ELR (cell line): ENCODE measurements at regions not wholly inside any gene's neighbourhood (a gene's known extent, or its start where the extent isn't known, plus 50 kb on each side); places are given as distances from the start of the nearest gene placed in this dataset.

ENCODE experiments used
- DNase-seq: peaks from one replicate; pipeline ENCODE4 v3.0.0-alpha.2; 2015; ENCODE audit warnings: low read depth

DNA sequence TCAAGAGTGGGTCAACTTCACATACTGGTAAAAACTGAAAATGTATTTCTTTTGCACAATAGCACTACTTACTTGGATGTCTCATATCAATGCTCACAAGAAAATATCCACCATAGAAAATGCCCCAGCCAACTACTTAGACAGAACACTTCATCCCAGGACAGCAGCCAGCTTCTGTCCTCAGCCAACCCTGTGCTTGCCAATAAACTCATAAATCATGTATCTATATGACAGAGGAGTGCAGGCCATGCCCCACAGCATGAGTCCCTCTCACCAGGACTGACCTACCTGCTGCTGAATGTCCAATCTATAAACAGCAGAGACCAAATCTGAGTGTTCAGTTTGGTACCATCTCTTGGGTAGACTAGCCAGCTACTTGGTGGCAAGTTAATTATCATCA is 179.3 kb downstream of the OMA1 start:
- no peak for DNase-seq

DNA sequence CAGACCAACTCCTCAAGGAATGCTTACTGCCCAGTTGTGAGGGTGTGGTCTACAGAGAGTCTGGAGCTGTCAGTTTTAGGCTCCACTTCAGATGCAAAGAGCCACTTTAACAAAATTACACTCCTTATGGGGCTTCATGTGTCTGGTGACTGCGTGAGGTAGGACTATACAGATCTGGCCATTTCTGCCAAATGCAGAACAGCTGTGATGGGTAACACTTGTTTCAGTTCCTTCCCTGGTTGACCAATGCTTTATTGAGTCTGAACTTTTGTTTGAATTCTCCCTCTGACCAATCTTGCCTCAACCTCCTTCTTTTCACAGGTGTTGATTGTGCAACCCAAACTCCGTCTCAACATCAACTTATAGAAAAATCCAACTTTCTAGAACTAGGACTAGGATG is 181.2 kb downstream of the OMA1 start:
- DNase-seq = no peak

DNA sequence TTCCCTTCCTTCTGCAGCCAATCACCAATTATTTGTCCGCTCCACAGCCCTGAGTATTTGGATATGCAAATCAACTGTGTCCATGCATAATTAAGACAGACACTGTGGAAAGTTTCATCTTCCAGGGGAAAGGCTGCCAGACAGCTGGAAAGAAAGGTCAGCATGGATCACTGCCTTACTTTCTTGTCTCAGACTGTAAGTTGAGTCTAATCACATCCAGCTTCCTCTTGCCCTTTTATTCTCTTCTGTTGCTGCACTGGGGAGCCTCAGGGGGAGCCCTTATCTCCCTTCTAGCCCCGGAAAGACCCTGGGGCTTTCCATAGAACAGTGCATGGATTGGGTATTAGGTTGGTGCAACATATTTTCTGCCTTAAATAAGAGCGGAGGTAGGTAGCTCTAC is 182.9 kb downstream of the OMA1 start:
- DNase-seq = no peak

DNA sequence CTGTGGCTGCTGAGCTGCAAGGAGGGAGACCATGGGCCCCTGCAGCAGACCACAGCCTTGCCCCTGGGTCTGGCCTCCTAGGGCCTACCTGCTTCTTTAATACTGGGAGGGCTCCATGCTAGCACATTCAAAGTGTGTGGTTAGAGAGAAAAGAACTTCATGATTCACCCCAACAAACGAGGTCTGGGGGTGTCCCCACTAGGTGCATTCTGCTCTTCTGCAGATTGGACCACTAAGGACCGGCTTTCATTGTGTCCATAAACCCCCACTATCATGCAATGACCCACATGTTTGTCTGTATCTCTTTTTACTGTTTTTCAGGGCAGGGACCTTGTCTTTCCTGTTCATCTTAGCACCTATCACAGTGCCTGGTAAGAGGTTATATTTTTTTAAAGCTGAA is 185.4 kb downstream of the OMA1 start:
- no peak for DNase-seq

DNA sequence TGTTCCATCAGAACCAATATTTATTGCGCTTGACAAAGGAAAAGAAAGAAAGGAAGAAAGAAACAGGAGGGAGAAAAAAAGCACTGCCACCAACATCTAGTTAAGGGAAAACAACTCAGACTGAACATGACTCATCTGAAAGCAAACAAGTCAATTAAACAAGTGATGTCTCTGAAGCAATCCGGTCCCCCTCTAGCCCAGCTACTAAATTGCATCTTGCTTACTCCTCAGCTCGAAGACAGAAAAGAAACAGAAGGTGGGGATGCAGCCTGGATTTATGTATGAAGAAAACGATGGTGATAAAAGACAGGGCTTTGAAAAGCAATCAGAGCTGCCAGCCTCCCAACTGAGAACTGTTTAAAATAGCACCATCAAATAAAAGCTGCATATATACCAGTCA is 188.2 kb downstream of the OMA1 start:
- DNase-seq = peak; percentile 47

DNA sequence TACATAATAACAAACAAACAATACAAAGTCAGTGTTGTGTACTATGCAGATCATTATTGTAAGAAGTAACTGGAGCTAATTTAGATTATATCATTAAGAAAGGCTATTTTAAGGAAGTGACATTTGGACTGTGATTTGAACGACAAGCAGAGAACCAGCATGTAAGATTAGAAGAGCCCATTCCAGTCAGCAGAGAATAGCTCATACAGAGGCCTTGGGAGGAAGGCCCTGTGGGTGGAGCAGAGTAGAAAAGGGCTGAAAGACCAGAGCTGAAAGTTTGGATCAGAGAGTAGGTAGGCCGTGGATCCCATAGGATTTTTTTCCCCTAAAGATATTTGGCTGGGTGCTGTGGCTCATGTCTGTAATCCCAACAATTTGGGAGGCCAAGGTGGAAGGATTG is 190.1 kb downstream of the OMA1 start:
- no peak for DNase-seq

DNA sequence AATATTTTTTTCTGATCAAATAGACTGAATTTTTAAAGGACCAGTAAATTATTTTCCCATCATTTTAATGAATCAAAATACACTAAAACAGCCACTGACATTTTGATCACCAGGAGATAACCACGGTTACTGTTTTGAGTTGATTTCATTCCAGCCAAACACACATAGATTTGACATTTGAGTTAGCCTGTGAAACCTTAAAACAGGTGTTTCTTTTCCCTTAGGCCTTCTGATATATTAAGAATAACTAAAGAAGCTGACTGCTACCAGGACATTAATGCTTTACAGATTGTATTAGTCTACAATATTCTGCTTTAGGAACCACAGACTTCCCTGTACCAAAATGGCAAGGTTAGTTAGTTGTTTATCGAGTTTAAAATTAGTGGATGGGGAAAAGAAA is 193.4 kb downstream of the OMA1 start:
- DNase-seq = no peak

DNA sequence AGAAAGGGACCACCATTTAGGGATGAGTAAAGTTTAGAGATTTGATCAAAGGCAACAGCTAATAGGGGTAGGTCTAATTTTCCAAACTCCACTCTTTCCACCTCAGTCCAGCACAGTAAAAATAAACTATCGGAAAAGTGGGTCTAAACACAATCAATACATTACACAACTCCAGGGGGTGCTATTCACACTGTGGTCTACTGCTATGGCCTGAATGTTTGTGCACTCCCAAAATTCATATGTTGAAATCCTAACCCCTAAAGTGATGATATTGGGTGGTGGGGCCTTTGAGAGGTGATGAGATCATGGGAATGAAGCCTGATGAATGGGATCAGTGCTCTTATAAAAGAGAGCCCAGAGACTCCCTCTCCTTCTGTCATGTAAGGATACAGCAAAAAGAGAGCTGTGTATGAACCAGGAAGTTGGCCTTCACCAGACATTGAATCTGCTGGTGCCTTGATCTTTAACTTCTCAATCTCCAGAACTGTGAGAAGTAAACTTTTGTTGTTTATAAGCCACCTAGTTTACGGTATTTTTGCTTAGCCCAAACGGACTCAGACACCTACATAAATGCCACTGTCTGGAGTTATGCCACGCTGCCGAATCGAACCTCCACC is 193.9 kb downstream of the OMA1 start:
- no peak for DNase-seq

DNA sequence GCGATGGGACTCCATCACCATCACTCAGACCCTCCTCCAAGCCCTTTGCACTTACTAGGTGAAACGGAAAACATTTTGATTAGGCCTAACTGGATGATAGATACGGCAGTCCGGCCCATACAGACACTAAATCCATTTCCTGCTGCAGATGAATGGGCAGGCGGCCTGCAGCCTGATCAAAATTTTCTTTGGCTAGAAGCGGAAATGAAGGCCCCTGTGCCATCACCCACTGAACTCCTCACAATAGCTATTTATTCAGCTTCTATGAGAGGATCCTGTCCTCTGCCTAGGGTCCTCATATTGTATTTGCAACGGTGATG is 200.5 kb downstream of the OMA1 start:
- DNase-seq = no peak

DNA sequence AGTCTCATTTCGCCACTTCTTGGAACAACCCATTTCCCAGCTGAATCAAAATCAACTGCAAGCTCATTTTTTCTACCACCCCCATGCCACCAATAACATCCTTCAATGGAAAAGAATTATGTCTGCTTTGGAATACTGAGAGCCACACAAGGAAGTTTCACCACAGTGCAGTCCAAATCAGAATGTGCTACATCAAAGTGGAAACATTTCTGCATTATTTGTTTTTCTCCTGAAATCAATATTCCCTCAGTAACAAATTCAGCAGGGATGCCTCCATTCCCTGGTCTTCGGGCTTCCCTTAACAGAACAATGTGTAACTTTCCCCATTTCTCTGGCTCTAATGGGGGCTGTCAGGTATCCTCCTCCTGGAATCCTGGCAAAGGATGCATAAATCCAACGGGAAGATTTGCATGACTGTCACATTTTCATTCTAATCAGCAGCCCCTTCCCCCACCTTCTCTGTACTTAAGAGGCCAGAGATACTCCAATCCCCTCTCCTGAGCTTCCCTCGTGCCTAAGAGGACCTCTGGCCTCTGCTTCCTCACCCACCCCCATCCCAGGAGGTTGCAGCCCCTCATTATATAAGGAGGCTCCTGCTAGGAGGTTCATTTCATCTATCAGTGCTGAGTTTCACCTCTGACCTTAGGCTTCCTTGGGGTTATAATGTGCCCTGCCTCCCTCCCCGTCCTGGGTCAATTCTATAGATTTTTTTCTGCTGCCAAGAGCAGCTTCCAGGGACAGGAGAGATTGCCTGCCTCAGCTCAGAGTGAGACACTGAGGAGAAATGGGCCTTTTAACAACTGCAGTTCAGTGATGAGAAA is 201.1 kb downstream of the OMA1 start:
- DNase-seq = no peak

DNA sequence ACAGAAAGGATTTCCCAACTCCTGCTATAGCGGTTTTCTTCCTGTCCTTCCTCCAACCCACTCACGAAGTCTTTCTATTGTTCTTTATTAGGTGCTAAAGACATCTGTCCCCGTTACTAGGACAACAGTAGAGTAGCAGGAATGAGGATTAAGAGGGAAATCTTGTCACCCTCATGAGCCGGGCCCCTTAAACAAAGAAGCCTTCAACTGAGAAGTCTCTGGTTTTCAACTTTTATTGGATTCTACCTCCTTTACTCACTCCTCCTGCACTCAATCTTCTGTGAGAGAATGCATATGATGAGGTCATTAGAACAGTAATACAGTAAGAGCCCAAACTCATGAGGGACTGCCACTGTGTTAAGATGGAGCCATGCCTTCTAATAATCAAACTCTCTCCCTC is 206.3 kb downstream of the OMA1 start:
- DNase-seq = no peak

DNA sequence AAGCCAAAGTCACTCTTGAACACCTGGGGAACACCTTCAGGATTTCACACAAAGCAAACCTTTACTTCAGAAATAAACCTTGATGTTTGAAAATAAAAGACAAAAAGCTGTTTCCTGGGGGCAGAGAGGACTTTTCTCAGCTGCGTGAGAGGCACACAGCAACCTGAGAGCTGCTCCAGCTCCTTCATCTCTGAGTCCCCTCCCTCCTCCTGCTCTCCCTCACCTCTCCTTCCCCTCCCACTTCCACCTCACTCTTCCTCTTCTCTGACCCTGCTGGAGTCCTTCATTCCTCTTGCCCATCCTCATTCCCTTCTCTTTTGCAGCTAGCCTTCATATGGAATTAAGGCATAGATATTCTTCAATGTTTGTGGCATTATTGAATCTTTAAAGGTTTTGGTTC is 208.4 kb downstream of the OMA1 start:
- no peak for DNase-seq

DNA sequence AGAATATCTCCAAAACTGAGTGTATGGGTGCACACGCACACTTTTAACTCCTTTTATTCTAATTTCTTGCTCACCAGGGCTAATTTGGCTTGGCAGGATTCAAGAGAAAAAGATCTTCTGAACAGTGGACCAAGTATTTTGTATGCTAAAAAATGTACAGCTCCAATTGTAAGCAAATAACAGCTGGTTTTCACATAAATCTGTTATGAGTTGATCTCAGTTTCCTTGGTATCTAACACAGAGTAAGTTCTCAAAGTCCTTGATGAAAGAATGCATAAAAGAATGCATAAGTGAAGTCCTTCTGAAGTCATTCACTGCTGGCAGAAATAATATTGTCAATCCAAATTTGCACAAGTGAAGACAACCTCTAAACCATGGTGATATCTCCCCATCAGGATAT is 213.0 kb downstream of the OMA1 start:
- DNase-seq = no peak

DNA sequence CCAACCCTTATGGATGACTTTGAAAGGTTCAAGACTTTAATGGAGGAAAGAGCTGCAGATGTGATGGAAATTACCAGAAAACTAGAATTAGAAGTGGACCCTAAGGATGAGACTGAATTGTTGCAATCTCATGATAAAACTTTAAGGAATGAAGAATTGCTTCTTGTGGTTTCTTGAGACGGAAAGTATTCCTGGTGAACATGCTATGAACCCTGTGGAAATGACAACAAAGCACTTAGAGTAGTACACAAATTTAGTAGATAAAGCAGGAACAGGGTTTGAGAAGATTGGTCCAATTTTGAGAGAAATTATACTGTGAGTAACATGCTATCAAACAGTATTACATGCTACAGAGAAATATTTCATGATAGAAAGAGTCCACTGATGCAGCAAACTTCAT is 215.4 kb downstream of the OMA1 start:
- DNase-seq = no peak

DNA sequence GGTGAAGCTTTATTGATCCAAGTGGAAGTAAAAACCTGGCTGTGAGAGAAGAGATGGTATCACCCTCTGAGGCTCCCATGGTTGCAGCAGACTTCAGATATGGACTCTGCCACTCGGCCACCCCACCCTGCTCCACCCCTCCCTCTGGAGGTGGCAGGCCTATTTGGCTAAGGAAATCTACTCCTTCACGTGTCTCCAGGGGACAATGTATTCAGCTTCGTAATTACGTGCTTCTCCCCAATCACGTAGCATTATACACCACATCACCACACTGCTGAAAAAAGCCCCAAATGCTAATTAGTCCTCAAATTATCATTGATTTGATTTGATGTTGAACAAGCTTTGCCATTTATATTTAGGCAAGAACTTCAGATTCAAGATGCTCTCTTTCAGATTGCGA is 220.7 kb downstream of the OMA1 start:
- no peak for DNase-seq

DNA sequence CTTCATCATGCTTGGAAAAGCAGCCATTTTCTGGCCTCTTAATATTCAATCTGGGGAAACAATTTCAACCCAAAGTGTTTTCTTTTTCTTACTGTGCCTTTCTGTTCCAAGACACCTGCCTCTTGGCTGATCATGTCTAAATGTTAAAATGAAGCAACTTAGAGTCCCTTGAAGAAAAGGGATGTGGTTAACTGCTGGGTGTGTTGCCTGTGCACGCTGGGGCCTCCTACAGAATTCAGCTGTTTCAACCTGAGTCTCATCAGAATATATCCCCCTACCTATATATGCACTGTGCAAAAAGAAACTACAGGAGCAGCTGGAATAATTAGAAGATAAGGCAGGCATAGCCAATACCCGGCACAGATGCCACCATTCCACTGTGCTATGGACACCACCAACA is 222.0 kb downstream of the OMA1 start:
- DNase-seq = no peak

DNA sequence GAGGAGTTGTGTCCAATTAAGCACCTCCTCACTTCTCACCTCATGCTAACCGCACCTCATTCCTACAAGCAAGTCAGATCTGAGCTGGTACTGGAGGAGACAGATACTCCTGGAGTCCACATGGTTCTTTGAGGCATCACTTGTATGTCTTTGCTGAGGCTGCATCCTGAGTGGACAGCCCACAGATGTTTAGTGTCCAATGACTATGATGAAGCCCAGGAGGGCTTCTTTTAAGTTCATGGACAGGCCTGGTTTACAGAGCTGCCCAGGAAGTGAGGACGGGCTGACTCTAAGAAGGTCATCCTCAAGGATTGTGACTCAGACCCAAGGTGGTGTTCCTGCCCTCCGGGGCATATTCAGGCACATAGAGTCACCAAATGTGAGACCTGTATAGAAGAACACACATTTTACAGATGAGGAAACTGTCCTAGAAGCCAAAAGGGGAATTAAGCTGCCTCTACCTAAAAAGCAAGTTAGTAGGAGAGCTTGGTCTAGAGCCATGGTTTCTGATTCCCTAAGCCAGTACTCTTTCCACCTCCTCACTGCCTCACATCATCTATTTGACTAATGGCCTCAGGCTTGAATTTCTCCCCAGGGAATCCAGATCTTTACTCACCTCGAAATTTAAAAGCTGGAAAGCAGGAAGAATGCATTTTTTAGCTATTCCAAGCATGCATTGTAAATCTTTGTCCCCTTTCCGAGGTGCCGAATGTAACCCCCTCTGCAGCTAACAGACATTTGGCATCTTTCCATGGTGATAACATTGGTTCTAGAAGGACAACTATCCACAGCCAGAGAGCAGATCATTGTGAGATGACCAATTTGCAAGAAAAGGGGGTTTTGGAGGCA is 228.1 kb downstream of the OMA1 start:
- DNase-seq = peak; percentile 42

DNA sequence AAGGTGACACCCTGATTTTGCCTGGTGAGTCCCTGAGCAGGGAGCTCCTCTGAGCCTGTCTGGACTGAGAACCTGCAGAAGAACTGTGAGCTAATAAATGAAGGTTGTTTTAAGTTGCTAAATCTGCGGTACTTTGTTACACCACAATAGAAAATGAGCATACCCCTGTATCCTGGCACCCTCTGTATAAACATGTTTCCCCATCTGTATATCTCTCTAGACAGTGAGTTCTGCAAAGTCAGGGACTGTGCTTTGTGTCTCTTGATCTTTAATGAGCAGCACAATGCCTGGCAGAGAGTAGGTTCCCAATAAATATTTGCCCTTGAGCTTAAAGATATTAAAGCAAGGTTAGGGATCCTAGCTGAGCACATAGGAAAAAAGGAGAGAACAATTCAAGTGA is 228.8 kb downstream of the OMA1 start:
- no peak for DNase-seq

DNA sequence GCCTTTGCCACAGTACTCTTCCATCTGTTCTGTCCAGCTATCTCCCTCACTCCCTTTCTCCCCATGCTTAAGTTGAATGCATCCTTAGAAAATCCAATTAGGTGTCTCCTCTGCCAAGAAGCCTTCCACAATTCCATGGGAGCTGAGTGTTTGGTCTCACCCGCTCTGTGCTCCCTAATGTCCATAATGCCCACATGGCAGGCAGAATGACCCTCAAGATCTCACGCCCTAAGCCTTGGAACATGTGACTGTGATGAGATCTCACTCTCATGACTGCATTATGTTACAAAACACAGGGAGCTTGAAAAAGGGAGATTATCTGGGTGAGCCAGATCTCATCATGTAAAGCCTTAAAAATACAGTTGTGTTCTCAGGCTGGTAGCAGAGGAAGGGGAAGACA is 229.4 kb downstream of the OMA1 start:
- DNase-seq = no peak

DNA sequence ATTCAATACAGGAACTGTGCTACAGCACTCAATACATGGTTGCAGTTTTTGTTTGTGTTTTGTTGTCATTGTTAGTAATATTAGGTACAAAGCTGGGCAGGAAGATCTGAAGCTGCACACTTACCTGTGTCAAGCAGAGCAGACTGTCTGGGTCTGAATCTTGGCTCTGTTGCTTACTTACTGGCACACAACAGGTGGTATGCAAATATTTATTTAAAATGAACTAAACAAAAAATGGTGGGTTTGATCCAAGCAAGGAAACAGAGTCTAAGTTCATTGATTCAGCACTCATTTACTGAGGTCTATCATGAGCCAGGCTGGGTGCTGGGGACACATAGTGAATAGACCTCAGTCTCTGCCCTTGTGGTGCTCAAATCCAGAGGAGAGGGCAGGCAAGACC is 230.4 kb downstream of the OMA1 start:
- no peak for DNase-seq

DNA sequence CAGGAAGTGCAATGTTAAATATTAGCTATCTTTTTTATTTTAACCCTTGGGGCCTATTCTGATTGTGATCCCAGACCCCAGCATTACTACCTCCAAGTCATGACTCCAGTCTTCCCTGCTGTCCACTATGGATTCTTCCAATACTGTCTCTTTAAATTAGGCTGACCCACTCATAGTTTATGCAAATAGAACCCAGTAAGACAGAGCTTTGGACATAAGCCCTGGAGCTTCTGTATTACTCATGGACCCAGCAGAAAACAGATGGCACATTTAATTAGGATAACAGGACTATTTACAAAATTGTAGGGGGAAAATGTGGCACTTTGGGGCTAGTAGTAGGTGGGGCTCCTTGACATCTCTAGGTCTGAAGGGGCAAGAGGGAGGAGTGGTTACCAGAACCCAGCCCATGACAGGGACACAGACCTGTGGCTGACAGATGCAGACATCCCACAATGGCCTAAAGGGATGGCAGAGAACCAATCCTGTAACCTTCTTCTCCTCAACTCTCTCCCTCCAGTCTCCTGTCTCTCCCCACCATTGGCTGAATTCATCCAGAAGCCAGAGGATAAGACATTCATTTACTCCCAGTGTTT is 233.5 kb downstream of the OMA1 start:
- DNase-seq = no peak

DNA sequence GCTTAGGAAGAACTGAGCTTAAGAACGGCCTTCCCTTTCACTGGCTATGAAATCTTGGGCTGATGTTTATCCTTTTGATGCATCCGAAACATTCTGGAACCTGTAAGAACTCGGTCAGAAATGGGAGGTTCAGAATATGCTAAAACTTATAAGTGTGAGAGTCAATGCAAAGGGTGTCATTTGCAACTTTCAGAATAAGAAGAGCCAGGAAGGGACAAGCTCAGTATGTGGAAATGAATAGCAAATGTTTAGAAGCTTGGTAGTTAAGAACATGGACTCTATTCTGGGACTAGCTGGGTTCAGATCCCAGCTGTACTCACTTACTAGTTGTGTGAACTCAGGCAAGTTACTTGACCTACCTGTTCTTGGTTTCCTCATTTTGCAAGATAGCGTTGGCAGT is 234.1 kb downstream of the OMA1 start:
- no peak for DNase-seq

DNA sequence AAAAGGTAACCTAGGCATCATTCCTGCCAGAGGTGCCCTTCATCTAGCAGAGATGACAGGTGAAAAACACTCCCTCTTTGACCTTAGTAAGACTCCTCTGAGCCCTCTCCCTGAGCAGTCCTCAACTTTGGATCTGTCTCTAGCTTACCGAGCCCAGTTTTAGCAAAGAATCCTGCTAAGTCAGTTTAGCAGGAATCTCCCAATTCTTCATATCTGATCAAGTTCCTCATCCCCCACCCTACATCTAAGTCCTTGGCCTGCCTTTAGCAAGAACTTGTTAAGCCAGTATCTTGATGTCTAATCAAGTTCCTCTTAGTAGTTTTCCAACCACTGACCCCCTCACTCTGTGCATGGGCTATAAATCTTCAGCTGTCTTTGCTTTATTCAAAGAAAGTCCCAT is 235.6 kb downstream of the OMA1 start:
- no peak for DNase-seq
